ENCODE measurements at regions not wholly inside any gene's neighbourhood (a gene's known extent, or its start where the extent isn't known, plus 50 kb on each side); places are given as distances from the start of the nearest gene placed in this dataset.
"Not testable (repeated sequence)": the region's sequence is repeated elsewhere in the genome, so short reads cannot be mapped to it uniquely, and the experiment has no call there.

DNA sequence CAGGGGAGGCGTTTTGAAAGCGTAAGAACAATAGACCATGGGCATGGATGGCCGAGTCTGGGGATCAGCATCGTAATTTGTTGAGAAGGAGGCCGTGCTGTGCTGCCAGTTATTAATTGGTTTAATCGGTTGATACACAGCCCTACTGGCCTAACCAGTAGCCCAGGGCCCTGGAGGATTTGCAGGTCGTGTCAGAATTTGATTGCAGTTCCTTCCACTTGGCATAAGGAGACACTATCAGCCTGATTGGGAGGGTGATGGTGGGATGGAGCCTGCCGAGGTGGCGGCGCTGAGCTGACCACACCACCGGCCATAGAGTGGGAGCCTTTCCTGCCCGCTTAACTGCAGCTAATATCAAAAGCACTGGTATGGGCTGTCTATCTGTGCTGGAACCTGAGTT, 133.4 kb downstream of the POTEH start:
- intact Hi-C loops (cut with DNase I) = not testable (repeated sequence)

GRCh38 chr22:15832235-15832634, 142.4 kb downstream of the POTEH start:
- intact Hi-C loops (cut with DNase I); DNase-seq: not testable (repeated sequence)

More for the DNA sequence above, 133.4 kb downstream of the POTEH start:
- peak in 3 of 10 donors; percentile 8 to 43 (median 30) for DNase-seq

DNA sequence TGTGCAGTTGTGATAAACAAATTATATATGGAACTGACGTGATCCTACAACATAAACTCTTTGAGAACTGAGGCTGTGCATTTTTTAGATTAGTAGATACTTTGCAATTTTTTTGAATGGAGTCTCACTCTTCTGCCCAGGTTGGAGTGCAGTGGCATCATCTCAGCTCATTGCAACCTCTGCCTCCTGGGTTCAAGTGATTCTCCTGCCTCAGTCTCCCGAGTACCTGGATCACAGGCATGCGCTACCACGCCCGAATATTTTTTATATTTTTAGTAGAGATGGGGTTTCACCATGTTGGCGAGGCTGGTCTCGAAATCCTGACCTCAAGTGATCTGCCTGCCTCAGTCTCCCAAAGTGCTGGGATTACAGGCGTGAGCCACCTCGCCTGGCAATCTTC, 145.9 kb downstream of the POTEH start:
- intact Hi-C loops (cut with DNase I) = not testable (repeated sequence)
- peak in 2 of 10 donors; percentile 1 to 31 for DNase-seq

DNA sequence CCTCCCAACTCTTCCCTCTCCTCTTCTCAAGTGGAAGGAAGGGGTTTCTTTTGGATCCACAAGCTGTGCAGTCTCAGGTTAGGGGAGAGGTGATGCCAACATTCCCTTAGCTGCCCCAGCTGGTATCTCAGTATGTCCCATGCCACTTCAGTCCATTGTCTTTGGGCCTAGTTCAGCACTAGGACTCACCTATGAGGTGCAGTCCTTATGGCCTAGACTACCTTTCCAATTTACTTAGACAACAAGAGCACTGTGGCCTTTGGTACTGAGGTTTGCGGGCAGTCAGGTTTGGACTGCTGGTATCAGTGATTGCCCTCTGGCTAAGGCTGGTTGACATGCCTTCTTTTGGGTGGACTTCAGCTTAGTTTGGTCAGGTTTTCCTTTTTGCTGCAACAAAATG, 159.9 kb downstream of the POTEH start:
- DNase-seq; intact Hi-C loops (cut with DNase I): not testable (repeated sequence)

- intact Hi-C loops (cut with DNase I) = not testable (repeated sequence)
- peak in 2 of 10 donors; percentile 60 to 72 for DNase-seq
Measured at GRCh38 chr22:15853716-15854373, 164.0 kb downstream of the POTEH start.

DNA sequence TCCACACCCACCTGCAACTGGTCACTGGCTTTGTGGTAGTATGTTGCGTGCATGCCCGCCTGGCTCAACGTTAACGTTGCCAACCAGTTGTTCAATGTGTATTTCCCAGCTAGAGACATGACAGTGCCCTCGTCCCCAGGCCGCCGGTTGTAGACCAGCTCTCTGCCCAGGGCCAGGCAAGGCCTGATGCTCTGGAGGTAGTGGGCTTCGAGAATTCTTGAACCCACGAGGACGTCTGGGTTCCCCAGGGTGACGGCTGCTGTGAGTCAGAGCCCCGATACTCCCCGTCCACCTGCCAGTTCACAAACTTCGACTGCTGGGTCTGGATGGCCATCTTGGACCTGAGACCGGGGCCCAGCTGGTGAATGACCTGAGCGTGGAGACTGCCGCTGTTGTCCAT, 164.6 kb downstream of the POTEH start:
- peak in 5 of 10 donors; percentile 10 to 92 (median 79) for DNase-seq
- intact Hi-C loops (cut with DNase I) = not testable (repeated sequence)

DNA sequence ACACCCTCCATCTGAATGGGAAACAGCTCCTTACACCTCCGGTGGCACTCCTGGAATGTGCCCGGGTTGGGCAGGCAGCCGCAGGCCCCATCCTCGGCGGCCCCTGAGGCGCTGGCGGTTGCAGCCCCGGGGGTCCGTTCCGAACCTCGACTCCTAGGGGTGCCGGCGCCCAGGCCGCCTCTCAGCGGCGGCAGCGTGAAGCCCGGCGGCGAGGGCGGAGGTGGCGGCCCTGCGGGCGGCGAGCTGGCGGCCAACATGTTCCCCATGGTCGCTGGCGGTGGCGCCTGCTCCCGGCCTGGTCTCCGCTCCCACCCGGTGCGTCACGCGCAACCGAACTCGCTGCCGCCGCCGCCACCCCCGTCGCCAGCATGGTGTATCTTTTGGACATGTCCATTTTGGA, 165.2 kb downstream of the POTEH start:
- intact Hi-C loops (cut with DNase I) = not testable (repeated sequence)
- peak in 2 of 10 donors; percentile 2 to 32 for DNase-seq

GRCh38 chr22:15880926-15881325, 191.1 kb downstream of the POTEH start:
- intact Hi-C loops (cut with DNase I) = not testable (repeated sequence)
- peak in 1 of 10 donors; percentile 64 for DNase-seq

GRCh38 chr22:15904326-15904725, 214.5 kb downstream of the POTEH start:
- peak in 2 of 10 donors; percentile 53 to 69 for DNase-seq
- intact Hi-C loops (cut with DNase I) = not testable (repeated sequence)

DNA sequence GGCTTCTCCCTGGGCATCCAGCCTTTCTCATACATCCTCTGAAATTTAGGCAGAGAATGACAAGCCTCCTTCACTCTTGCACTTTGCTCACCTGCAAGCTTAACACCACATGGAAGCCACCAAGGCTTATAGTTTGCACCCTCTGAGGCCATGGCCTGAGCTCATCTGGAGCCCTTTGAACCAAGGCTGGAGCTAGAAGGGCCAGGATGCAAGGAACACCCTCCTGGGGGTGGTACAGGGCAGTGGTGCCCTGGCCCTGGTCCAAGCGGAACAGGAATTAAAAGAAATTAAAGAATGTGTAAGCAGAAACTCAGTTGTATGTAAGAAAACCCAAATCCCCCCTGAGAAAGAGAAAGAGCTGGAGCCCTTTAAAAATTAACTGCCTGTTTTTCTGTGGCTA, 221.9 kb downstream of the POTEH start:
- DNase-seq; intact Hi-C loops (cut with DNase I): not testable (repeated sequence)

DNA sequence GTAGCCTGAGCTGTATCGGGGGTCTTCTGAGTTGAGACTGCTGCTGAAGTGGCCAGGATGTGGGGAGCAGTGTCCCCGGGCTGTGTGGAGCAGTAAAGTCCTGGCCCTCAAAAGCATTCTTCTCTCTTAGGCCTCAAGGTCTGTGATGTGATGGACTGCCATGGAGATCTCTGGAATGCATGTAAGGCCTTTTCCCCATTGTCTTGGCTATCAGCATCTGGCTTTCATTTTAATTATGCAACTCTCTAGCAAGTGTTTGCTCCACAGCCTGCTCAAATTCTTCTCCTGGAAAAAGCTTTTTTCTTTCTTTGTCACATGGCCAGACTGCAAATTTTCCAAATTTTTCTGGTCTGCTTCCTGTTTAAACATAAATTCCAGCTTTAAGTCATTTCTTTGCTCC, 229.3 kb downstream of the POTEH start:
- intact Hi-C loops (cut with DNase I) = not testable (repeated sequence)
- DNase-seq = peak in 1 of 10 donors; percentile 31

- DNase-seq = peak in 1 of 10 donors; percentile 76
- intact Hi-C loops (cut with DNase I) = not testable (repeated sequence)
Measured at GRCh38 chr22:15920941-15921340, 231.1 kb downstream of the POTEH start.

GRCh38 chr22:15922132-15922531, 232.3 kb downstream of the POTEH start:
- DNase-seq = peak in 1 of 10 donors; percentile 60
- intact Hi-C loops (cut with DNase I) = not testable (repeated sequence)

DNA sequence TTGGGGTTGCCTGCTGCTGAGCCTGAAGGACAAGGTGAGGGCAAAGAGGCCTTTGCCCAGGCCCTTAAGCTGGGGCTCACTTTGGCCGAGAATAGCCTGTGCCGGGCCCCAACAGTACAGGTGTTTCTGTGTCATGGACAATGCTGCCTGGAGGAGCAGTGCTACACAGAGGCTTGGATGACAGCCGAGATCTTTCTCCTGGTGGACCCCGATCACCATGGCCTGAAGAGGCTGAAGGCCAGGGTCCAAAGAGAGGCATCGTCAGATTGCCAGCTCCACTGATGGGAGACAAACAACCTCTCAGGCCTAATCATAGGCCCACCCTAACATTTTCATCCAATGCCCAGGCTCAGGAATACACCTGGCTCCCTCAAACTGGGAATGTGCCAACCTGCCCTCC, 232.8 kb downstream of the POTEH start:
- intact Hi-C loops (cut with DNase I) = not testable (repeated sequence)
- peak in 1 of 10 donors; percentile 62 for DNase-seq

DNA sequence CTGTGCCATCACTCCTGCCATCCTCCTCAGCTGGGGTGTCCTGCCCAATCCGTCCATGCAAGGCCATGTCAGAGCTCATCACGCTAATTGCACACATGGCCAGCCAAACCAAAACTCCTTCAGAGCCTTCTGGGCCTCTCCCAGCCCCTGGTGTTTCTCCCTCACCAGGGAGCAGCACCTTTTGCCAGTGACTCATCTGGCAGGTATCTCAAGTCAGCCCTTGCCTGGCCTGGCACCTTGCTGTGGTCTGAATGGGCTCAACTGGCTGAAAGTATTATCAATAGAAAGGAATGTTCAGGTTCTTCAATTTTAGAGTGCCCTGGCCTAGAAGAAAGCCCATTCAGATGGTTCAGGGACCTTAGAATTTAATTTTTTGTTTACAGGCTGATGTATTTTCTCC, 235.0 kb downstream of the POTEH start:
- intact Hi-C loops (cut with DNase I); DNase-seq: not testable (repeated sequence)

DNA sequence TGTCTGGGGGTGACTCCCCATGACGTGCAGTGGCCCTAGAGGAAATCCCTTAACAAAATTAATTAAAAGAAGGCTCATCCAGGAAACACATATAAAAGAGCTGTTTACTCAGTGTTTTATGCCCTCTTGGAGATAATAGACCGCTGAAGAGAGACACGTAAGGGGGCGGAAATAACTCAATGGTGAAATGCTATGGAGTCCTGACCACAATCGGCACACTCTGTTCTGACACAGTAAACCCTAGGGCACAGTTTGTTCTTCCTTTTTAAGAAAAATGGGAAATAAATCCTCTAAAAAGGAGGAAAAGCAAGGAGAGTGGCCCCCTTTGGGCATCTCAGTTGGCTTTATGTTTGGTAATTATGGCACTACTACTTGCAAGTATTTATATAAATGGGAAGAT, 237.3 kb downstream of the POTEH start:
- intact Hi-C loops (cut with DNase I); DNase-seq: not testable (repeated sequence)
